Prostate gland (tissue), 2 donors: ENCODE measurements at regions not wholly inside any gene's neighbourhood (a gene's known extent, or its start where the extent isn't known, plus 50 kb on each side); places are given as distances from the start of the nearest gene placed in this dataset.

Experiments used
- DNase-seq: peaks from one replicate; pipeline ENCODE4 v3.0.0-alpha.2; 2019; ENCODE audit warnings: low spot score
- H3K27ac ChIP-seq, 2 donors: fragments of 200-600 bp; sonication (generic); 2 replicates each; pipeline ENCODE4 v1.5.1; 2017 to 2019
- H3K27me3 ChIP-seq: fragments of 200-600 bp; sonication (generic); replicated peaks from 2 replicates; pipeline ENCODE4 v1.5.1; 2019; ENCODE audit not compliant: insufficient read depth
- H3K36me3 ChIP-seq, 2 donors: fragments of 200-600 bp; sonication (generic); 1 replicate in 1 of 2; 2 replicates in 1 of 2; pipeline versions ENCODE4 v1.5.1 to v1.8.1; 2017 to 2019
- H3K4me1 ChIP-seq: fragments of 200-600 bp; sonication (generic); replicated peaks from 2 replicates; pipeline ENCODE4 v1.5.1; 2019
- H3K4me3 ChIP-seq, 2 donors: fragments of 200-600 bp; sonication (generic); 2 replicates each; pipeline ENCODE4 v1.5.1; 2017 to 2019
- H3K9me3 ChIP-seq: fragments of 200-600 bp; sonication (generic); 2 replicates; pipeline ENCODE4 v1.5.1; 2017
- CTCF ChIP-seq, 4 experiments: fragments of 200-600 bp in 2 of 4; fragments of 450-650 bp in 2 of 4; sonication (generic) in 2 of 4; IDR thresholded peaks; 1 replicate in 3 of 4; 2 replicates in 1 of 4; pipeline ENCODE4 v1.5.1; 2016 to 2019; ENCODE audit warnings: antibody characterized with exemption in 4 of 4, mild to moderate bottlenecking in 2 of 4, moderate library complexity in 2 of 4
- POLR2A ChIP-seq: fragments of 450-650 bp; IDR thresholded peaks from one replicate; pipeline ENCODE4 v1.6.1; 2016; ENCODE audit warnings: antibody characterized with exemption, mild to moderate bottlenecking
- POLR2AphosphoS5 ChIP-seq: sonication (generic); formaldehyde crosslinking; IDR thresholded peaks from one replicate; pipeline ENCODE4 v1.6.1; 2017; ENCODE audit warnings: antibody characterized with exemption
- WGBS: methylation state at CpG from one replicate; pipeline ENCODE4 v1.1.5; 2018; 5-methylcytosine and 5-hydroxymethylcytosine counted together
- intact Hi-C: fragments of 100-400 bp; cut with DNase I; formaldehyde crosslinking; loops from one replicate; pipeline ENCODE4 v1.14.2; 2022

GRCh38 chr2:160791884-160792283, 298.3 kb upstream of the RBMS1 start:
- 77% methylated on average over 3 of the region's 3 CpGs for WGBS

DNA sequence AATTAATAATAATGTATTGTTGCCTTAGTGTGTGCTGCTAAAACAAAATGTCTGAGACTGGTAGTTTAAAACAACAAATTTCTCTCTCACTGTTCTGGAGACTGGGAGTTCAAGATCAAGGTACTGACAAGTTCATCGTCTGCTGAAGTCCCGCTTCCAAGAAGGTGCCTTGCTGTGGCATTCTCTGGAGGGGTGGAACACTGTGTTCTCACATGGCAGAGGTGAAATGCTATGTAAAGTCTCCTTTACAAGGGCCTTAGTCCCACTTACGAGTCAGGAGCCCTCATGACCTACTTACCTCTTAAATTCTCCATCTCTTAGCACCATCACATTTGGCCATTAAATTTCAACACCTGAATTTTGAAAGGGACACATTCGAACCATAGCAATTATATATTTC, 299.2 kb upstream of the RBMS1 start:
- DNase-seq, result no peak
- 79% methylated on average over 4 of the region's 4 CpGs for WGBS

More at GRCh38 chr2:160791884-160792283, 298.3 kb upstream of the RBMS1 start:
- Histone ChIP-seq H3K4me3 (no peak overlapping the region), H3K27ac (no peak overlapping the region), H3K4me1 (no peaks in the 10 kb centered on the region), H3K27me3 (no peaks in the 10 kb centered on the region), H3K36me3 (no peaks in the 10 kb centered on the region), H3K9me3 (no peaks in the 10 kb centered on the region)
- no peak for DNase-seq
- intact Hi-C loops, result no loop called here
- no peak for TF ChIP-seq POLR2A
- TF ChIP-seq POLR2AphosphoS5, result no peak
- no peak for TF ChIP-seq CTCF (IDR thresholded peaks at IDR 0.05)

DNA sequence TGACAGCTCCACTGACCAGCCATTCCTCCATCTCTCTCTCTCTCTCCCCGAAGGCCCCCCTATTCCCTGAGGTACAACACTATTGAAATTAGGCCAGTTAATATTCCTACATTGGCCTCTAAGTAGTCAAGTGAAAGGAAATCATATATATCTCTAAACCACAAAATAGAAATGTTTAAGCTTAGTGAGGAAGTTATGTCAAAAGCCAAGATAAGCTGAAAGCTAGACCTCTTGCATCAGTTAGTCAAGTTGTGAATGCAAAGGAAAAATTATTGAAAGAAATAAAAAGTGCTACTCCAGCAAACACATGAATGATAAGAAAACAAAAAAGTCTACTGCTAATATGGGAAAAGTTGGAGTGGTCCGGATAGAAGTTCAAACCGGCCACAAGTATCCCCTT, 301.3 kb upstream of the RBMS1 start:
- DNase-seq, result no peak
- intact Hi-C loops, result no loop called here
- Histone ChIP-seq H3K4me3 (no peak overlapping the region), H3K27ac (no peak overlapping the region), H3K36me3 (no peaks in the 10 kb centered on the region), H3K27me3 (no peaks in the 10 kb centered on the region), H3K9me3 (no peaks in the 10 kb centered on the region), H3K4me1 (no peaks in the 10 kb centered on the region)
- TF ChIP-seq POLR2AphosphoS5, result no peak
- TF ChIP-seq CTCF (IDR thresholded peaks at IDR 0.05), result no peak
- no peak for TF ChIP-seq POLR2A
- WGBS, result 96% methylated on average over 3 of the region's 3 CpGs

More for the DNA sequence above, 299.2 kb upstream of the RBMS1 start:
- no peak overlapping the region for H3K4me3 ChIP-seq
- intact Hi-C loops, result no loop called here
- H3K27ac ChIP-seq, result no peak overlapping the region
- H3K27me3 ChIP-seq, result no peaks in the 10 kb centered on the region
- H3K4me1 ChIP-seq, result no peaks in the 10 kb centered on the region
- H3K9me3 ChIP-seq, result no peaks in the 10 kb centered on the region
- H3K36me3 ChIP-seq, result no peaks in the 10 kb centered on the region
- TF ChIP-seq CTCF (IDR thresholded peaks at IDR 0.05) (no peak), POLR2AphosphoS5 (no peak), POLR2A (no peak)

DNA sequence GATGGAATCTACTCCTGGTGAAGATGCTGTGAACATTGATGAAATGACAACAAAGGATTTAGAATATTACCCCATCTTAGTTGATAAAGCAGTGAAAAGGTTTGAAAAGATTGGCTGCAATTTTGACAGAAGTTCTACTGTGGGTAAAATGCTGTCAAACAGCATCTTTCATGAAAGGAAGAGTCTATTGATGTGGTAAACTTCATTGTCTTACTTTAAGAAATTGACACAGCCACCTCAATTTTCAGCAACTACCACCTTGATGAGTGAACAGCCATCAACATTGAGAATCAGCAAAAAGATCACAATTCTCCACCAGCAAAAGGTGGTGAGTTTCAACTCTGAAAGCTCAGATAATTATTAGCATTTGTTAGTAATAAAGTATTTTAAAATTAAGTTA, 310.3 kb upstream of the RBMS1 start:
- Histone ChIP-seq H3K27ac (no peak overlapping the region), H3K4me1 (no peaks in the 10 kb centered on the region), H3K27me3 (no peaks in the 10 kb centered on the region), H3K4me3 (no peak overlapping the region), H3K9me3 (no peaks in the 10 kb centered on the region), H3K36me3 (no peaks in the 10 kb centered on the region)
- intact Hi-C loops, result no loop called here
- TF ChIP-seq POLR2A, result no peak
- no peak for TF ChIP-seq CTCF (IDR thresholded peaks at IDR 0.05)
- no peak for TF ChIP-seq POLR2AphosphoS5
- DNase-seq, result no peak

DNA sequence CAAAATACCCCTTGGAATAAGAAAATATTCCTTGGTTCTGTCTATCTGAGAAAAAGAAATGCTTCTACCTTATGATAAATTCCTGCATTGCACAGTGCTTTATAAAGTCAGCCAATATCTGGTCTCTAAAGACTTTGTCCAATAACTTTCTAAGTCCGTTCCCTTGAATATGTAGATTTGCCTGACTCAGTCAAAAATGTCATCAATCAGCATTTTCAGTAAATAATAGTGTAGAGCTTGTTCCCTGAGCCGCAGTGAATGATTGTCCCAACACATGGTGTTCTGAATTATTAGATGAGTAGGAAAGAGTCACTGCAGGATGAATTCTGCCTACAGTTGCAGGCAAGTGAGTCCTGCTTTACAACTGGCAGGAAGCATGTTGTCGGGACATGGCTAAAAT, 316.8 kb upstream of the RBMS1 start:
- intact Hi-C loops, result no loop called here

More for the DNA sequence above, 316.8 kb upstream of the RBMS1 start:
- DNase-seq, result no peak
- Histone ChIP-seq H3K4me3 (no peak overlapping the region), H3K36me3 (no peaks in the 10 kb centered on the region), H3K27ac (no peak overlapping the region), H3K27me3 (no peaks in the 10 kb centered on the region), H3K9me3 (no peaks in the 10 kb centered on the region), H3K4me1 (no peaks in the 10 kb centered on the region)
- TF ChIP-seq CTCF (IDR thresholded peaks at IDR 0.05) (no peak), POLR2A (no peak), POLR2AphosphoS5 (no peak)
- WGBS, result 72% methylated on average over 3 of the region's 3 CpGs
